ENCODE measurements at regions not wholly inside any gene's neighbourhood (a gene's known extent, or its start where the extent isn't known, plus 50 kb on each side); places are given as distances from the start of the nearest gene placed in this dataset.

DNA sequence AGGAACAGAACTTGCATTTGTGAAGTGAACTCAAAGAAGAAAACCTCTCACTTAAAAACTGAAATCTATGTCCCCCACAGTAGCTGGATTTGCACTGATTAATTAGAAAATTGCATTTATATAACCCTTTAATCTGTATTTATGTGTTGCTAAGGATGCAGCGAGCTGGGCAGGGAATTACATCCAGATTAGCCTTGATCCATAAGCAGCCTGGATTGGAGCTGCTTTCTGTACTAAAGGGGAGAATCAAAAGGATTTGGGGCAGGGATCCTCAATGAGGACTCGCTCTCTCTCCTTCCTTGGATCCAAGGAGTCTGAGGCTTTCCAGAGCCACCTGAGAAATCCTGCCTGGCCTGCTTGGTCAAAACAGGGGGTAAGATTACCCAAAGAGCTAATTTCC is 125.9 kb downstream of the TLE3 start:
- TF ChIP-seq, protein P1, sequence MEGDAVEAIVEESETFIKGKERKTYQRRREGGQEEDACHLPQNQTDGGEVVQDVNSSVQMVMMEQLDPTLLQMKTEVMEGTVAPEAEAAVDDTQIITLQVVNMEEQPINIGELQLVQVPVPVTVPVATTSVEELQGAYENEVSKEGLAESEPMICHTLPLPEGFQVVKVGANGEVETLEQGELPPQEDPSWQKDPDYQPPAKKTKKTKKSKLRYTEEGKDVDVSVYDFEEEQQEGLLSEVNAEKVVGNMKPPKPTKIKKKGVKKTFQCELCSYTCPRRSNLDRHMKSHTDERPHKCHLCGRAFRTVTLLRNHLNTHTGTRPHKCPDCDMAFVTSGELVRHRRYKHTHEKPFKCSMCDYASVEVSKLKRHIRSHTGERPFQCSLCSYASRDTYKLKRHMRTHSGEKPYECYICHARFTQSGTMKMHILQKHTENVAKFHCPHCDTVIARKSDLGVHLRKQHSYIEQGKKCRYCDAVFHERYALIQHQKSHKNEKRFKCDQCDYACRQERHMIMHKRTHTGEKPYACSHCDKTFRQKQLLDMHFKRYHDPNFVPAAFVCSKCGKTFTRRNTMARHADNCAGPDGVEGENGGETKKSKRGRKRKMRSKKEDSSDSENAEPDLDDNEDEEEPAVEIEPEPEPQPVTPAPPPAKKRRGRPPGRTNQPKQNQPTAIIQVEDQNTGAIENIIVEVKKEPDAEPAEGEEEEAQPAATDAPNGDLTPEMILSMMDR (conservative IDR thresholded peaks at IDR 0.05; ENCODE audit: low read length) = no peak
- TF ChIP-seq EZH2phosphoT487 (IDR thresholded peaks at IDR 0.05; ENCODE audit: borderline replicate concordance, low read depth, low read length) = no peak
